IMR-90 (cell line): ENCODE measurements at regions not wholly inside any gene's neighbourhood (a gene's known extent, or its start where the extent isn't known, plus 50 kb on each side); places are given as distances from the start of the nearest gene placed in this dataset.

Source experiments
- ATAC-seq: fragments of 200-7000 bp; cut with Tn5 transposase; 2 replicates; pipeline ENCODE4 v1.9.1; 2020; ENCODE audit warnings: low read depth, mild to moderate bottlenecking, moderate library complexity
- BruUV-seq: library from RNA; stranded (reverse); fragments of 400-500 nt; replicated peaks from 2 replicates; lab custom pipeline; 2021; lab: Mats Ljungman, UMichigan
- CTCF ChIA-PET: fragments of 300-600 bp; formaldehyde crosslinking; extraction: SDS; loops from one replicate; lab custom pipeline; 2021; ENCODE audit warnings: antibody characterized with exemption; lab: Yijun Ruan, JAX
- POLR2A ChIA-PET: fragments of 300-600 bp; sonication (Branson Sonifier 250); formaldehyde crosslinking; loops from one replicate; lab custom pipeline; 2022; ENCODE audit warnings: antibody characterized with exemption; ENCODE audit not compliant: unreplicated experiment; lab: Charles Lee
- DNase-seq: peaks from one replicate; pipeline ENCODE4 v3.0.0; 2013
- H2AFZ ChIP-seq: replicated peaks from 2 replicates; pipeline ENCODE3; 2013; ENCODE audit warnings: low read length, mild to moderate bottlenecking; ENCODE audit not compliant: poor library complexity
- H2AK5ac ChIP-seq: 2 replicates; pipeline ENCODE4 v1.6.1; 2013; ENCODE audit warnings: low read depth, low read length, inconsistent platforms
- H2AK9ac ChIP-seq: replicated peaks from 2 replicates; pipeline ENCODE3; 2013; ENCODE audit warnings: mild to moderate bottlenecking, low read depth, low read length, moderate library complexity; ENCODE audit not compliant: poor library complexity
- H2BK120ac ChIP-seq: 2 replicates; pipeline ENCODE4 v1.6.1; 2013; ENCODE audit warnings: low read depth, low read length, inconsistent platforms
- H2BK15ac ChIP-seq: 3 replicates; pipeline ENCODE4 v1.6.1; 2013; ENCODE audit warnings: low read depth, low read length, inconsistent platforms
- H2BK20ac ChIP-seq: 2 replicates; pipeline ENCODE4 v1.6.1; 2013; ENCODE audit warnings: low read depth, mild to moderate bottlenecking, inconsistent platforms, low read length, moderate library complexity
- H2BK5ac ChIP-seq: 2 replicates; pipeline ENCODE4 v1.6.1; 2013; ENCODE audit warnings: mild to moderate bottlenecking, low read depth, low read length, inconsistent platforms; ENCODE audit not compliant: poor library complexity, severe bottlenecking
- H3K14ac ChIP-seq: replicated peaks from 2 replicates; pipeline ENCODE4 v1.6.1; 2013; ENCODE audit warnings: low read depth, low read length, inconsistent platforms
- H3K18ac ChIP-seq: 2 replicates; pipeline ENCODE4 v1.6.1; 2013; ENCODE audit warnings: low read depth, low read length, control low read depth
- H3K23ac ChIP-seq: 2 replicates; pipeline ENCODE4 v1.6.1; 2013; ENCODE audit warnings: low read depth, low read length, inconsistent platforms
- H3K27ac ChIP-seq: 2 replicates; pipeline ENCODE4 v1.5.1; 2013; ENCODE audit warnings: mild to moderate bottlenecking, control low read depth, low read length; ENCODE audit not compliant: insufficient read depth
- H3K27me3 ChIP-seq: 2 replicates; pipeline ENCODE4 v1.6.1; 2013; ENCODE audit warnings: low read length; ENCODE audit not compliant: control insufficient read depth, insufficient read depth
- H3K36me3 ChIP-seq: 2 replicates; pipeline ENCODE4 v1.6.1; 2013; ENCODE audit warnings: low read length, mixed read lengths; ENCODE audit not compliant: control insufficient read depth, insufficient read depth
- H3K4ac ChIP-seq: 2 replicates; pipeline ENCODE4 v1.6.1; 2013; ENCODE audit warnings: low read depth, low read length, inconsistent platforms
- H3K4me1 ChIP-seq: 2 replicates; pipeline ENCODE4 v1.6.1; 2013; ENCODE audit warnings: low read length, mixed read lengths; ENCODE audit not compliant: control insufficient read depth, insufficient read depth
- H3K4me2 ChIP-seq: 2 replicates; pipeline ENCODE4 v1.6.1; 2013; ENCODE audit warnings: low read depth, mild to moderate bottlenecking, control low read depth, low read length, moderate library complexity
- H3K4me3 ChIP-seq: 2 replicates; pipeline ENCODE4 v1.5.1; 2013; ENCODE audit warnings: low read depth, mild to moderate bottlenecking, control low read depth, low read length, moderate library complexity; ENCODE audit not compliant: insufficient read depth
- H3K56ac ChIP-seq: 2 replicates; pipeline ENCODE4 v1.6.1; 2013; ENCODE audit warnings: low read length, inconsistent platforms; ENCODE audit not compliant: insufficient read depth; ENCODE audit errors: extremely low read depth
- H3K79me1 ChIP-seq, 2 experiments: 2 replicates each; pipeline ENCODE4 v1.6.1; 2013; ENCODE audit warnings: low read length in 2 of 2, inconsistent platforms in 1 of 2, low read depth in 1 of 2
- H3K9ac ChIP-seq: 2 replicates; pipeline ENCODE4 v1.6.1; 2013; ENCODE audit warnings: low read depth, low read length, control low read depth
- H3K9me1 ChIP-seq: 2 replicates; pipeline ENCODE4 v1.6.1; 2013; ENCODE audit warnings: low read length, inconsistent platforms; ENCODE audit not compliant: insufficient read depth
- H3K9me3 ChIP-seq: 2 replicates; pipeline ENCODE4 v1.6.1; 2013; ENCODE audit warnings: low read length; ENCODE audit not compliant: control insufficient read depth, insufficient read depth
- H4K20me1 ChIP-seq: 2 replicates; pipeline ENCODE4 v1.6.1; 2013; ENCODE audit warnings: low read length, inconsistent platforms; ENCODE audit not compliant: insufficient read depth
- H4K5ac ChIP-seq: 2 replicates; pipeline ENCODE4 v1.6.1; 2013; ENCODE audit warnings: mild to moderate bottlenecking, low read depth, low read length, control low read depth
- H4K8ac ChIP-seq, 2 experiments: 2 replicates each; pipeline ENCODE4 v1.6.1; 2013; ENCODE audit warnings: low read depth in 2 of 2, low read length in 2 of 2, control low read depth in 1 of 2, inconsistent platforms in 1 of 2
- H4K91ac ChIP-seq: 2 replicates; pipeline ENCODE4 v1.6.1; 2013; ENCODE audit warnings: low read depth, low read length, inconsistent platforms; ENCODE audit not compliant: insufficient read depth
- BHLHE40 ChIP-seq: fragments of 150-350 bp; IDR thresholded peaks from 2 replicates; pipeline ENCODE4 v1.6.1; 2016; ENCODE audit warnings: mild to moderate bottlenecking, low read depth, low read length
- CEBPB ChIP-seq: IDR thresholded peaks from 2 replicates; pipeline ENCODE4 v1.6.1; 2012; ENCODE audit warnings: low read depth, low read length, improper control_type of control experiment
- MAFK ChIP-seq: IDR thresholded peaks from 2 replicates; pipeline ENCODE4 v1.6.1; 2012; ENCODE audit warnings: low read depth, low read length, improper control_type of control experiment
- MAZ ChIP-seq: IDR thresholded peaks from 2 replicates; pipeline ENCODE4 v1.6.1; 2012; ENCODE audit warnings: low read depth, mild to moderate bottlenecking, low read length, improper control_type of control experiment, moderate library complexity, borderline replicate concordance
- MXI1 ChIP-seq: IDR thresholded peaks from 2 replicates; pipeline ENCODE4 v1.6.1; 2012; ENCODE audit warnings: low read depth, mild to moderate bottlenecking, low read length, moderate library complexity, borderline replicate concordance
- SMC3 ChIP-seq: fragments of 150-350 bp; IDR thresholded peaks from 2 replicates; pipeline ENCODE4 v1.6.1; 2016; ENCODE audit warnings: low read depth, mild to moderate bottlenecking, antibody characterized with exemption, low read length, moderate library complexity
- WGBS, 2 experiments: methylation state at CpG; one replicate each; pipeline versions ENCODE4 v1.1.5 to v1.1.7; 2013; ENCODE audit warnings: missing lambda C conversion rate in 2 of 2; ENCODE audit not compliant: insufficient read length in 1 of 2; ENCODE audit errors: extremely low coverage in 2 of 2; 5-methylcytosine and 5-hydroxymethylcytosine counted together
- dilution Hi-C: fragments of 300-500 bp; cut with HindIII; formaldehyde crosslinking; loops from one replicate; pipeline ENCODE4 v1.14.3; 2018; ENCODE audit warnings: low sequenced_read_pairs; ENCODE audit not compliant: unreplicated experiment
- in situ Hi-C: fragments of 300-500 bp; cut with MboI; formaldehyde crosslinking; loops from 3 replicates; pipeline ENCODE4 v1.14.3; 2019; ENCODE audit warnings: low sequenced_read_pairs, inconsistent platforms, mixed read lengths
- intact Hi-C: fragments of 100-400 bp; cut with micrococcal nuclease; formaldehyde crosslinking; loops from 2 replicates; pipeline ENCODE4 v1.10.0; 2022
- TF ChIP-seq, protein P1 (sequence below): fragments of 150-350 bp; IDR thresholded peaks from 2 replicates; pipeline ENCODE4 v1.6.1; 2017; ENCODE audit warnings: mild to moderate bottlenecking, antibody characterized with exemption, low read length, low read depth
- TF ChIP-seq, protein P2 (sequence below): fragments of 150-350 bp; IDR thresholded peaks from 2 replicates; pipeline ENCODE4 v1.6.1; 2016; ENCODE audit warnings: low read depth, mild to moderate bottlenecking, low read length, moderate library complexity, borderline replicate concordance

- Histone ChIP-seq H3K27me3 (no peaks in the 10 kb centered on the region), H4K20me1 (no peaks in the 10 kb centered on the region), H4K91ac (no peak overlapping the region), H3K9ac (no peak overlapping the region), H3K36me3 (no peaks in the 10 kb centered on the region), H4K8ac (no peak overlapping the region), H3K14ac (no peak overlapping the region), H2AK9ac (no peak overlapping the region), H3K9me1 (no peaks in the 10 kb centered on the region), H2BK120ac (no peak overlapping the region), H2BK20ac (no peak overlapping the region), H2AK5ac (no peak overlapping the region), H3K56ac (no peak overlapping the region), H2BK5ac (no peak overlapping the region), H3K4ac (no peak overlapping the region), H3K79me1 (no peaks in the 10 kb centered on the region), H3K18ac (no peak overlapping the region), H3K23ac (no peak overlapping the region), H3K4me3 (no peak overlapping the region), H2BK15ac (no peak overlapping the region), H3K27ac (no peak overlapping the region), H4K5ac (no peak overlapping the region), H3K4me1 (no peaks in the 10 kb centered on the region), H2AFZ (no peak overlapping the region), H3K4me2 (no peak overlapping the region), H3K9me3 (0 out of 2 replicates have a peak, but pooled peaks cover 6% of the 10 kb centered on the region)
- intact Hi-C loops, result no loop called here
- dilution Hi-C loops, result no loop called here
- CTCF ChIA-PET, result no interaction called here
- TF ChIP-seq, protein P1, sequence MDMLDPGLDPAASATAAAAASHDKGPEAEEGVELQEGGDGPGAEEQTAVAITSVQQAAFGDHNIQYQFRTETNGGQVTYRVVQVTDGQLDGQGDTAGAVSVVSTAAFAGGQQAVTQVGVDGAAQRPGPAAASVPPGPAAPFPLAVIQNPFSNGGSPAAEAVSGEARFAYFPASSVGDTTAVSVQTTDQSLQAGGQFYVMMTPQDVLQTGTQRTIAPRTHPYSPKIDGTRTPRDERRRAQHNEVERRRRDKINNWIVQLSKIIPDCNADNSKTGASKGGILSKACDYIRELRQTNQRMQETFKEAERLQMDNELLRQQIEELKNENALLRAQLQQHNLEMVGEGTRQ, result no peak
- TF ChIP-seq CEBPB (no peak), MAFK (no peak), SMC3 (no peak), MAZ (no peak), MXI1 (no peak), BHLHE40 (no peak)
- TF ChIP-seq, protein P2, sequence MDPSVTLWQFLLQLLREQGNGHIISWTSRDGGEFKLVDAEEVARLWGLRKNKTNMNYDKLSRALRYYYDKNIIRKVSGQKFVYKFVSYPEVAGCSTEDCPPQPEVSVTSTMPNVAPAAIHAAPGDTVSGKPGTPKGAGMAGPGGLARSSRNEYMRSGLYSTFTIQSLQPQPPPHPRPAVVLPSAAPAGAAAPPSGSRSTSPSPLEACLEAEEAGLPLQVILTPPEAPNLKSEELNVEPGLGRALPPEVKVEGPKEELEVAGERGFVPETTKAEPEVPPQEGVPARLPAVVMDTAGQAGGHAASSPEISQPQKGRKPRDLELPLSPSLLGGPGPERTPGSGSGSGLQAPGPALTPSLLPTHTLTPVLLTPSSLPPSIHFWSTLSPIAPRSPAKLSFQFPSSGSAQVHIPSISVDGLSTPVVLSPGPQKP, result no peak
- ATAC-seq (no peak), DNase-seq (no peak)
- WGBS, 2 experiments, result 65% methylated on average over 2 of the region's 5 CpGs; no CpG with 5 or more reads in 1 of the 2 experiments
- POLR2A ChIA-PET, result no interaction called here
- BruUV-seq, result no TSS peak
- in situ Hi-C loops, result no loop called here
Observed at GRCh38 chr19:28831462-28831861, 381.5 kb downstream of the UQCRFS1 start.
